AG08396 (cell line): ENCODE measurements at regions not wholly inside any gene's neighbourhood (a gene's known extent, or its start where the extent isn't known, plus 50 kb on each side); places are given as distances from the start of the nearest gene placed in this dataset.

Experiments used
- DNase-seq: peaks from one replicate; pipeline ENCODE4 v3.0.0; 2012; ENCODE audit warnings: low spot score, mixed read lengths

GRCh38 chr20:4070323-4071177 lies 55.2 kb upstream of the RNF24 start:
- DNase-seq, result no peak

- DNase-seq, result no peak
These were observed 54.4 kb upstream of the RNF24 start for GRCh38 chr20:4069751-4070150.

GRCh38 chr20:4068708-4069107 lies 53.4 kb upstream of the RNF24 start:
- no peak for DNase-seq

GRCh38 chr20:4067600-4068261 lies 52.4 kb upstream of the RNF24 start:
- peak; percentile 61 for DNase-seq

- no peak for DNase-seq
These were observed 51.2 kb upstream of the RNF24 start for GRCh38 chr20:4066551-4066950.

DNA sequence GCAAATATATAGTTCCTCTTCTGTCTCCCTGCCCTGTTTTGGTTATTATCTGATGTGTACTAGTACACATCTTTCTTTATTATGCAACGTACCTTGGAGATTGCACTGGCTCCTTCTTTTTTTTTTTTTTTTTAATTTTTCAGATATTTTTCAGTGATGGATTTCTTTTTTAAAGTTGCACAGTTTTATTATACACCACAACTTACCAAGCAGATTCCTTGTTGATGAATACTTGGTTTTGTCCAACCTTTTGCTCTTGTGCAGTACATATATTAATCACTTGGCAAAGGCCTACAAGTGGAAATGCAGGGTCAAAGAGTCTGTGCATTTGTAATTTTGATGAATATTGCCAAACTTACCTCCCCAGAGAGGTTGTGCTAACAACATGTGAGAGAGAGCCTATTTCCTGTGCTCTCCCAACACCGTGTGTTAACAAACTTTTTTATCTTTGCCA lies 50.1 kb upstream of the RNF24 start:
- DNase-seq, result no peak
